K562 (cell line): ENCODE measurements at regions not wholly inside any gene's neighbourhood (a gene's known extent, or its start where the extent isn't known, plus 50 kb on each side); places are given as distances from the start of the nearest gene placed in this dataset.

ENCODE experiments used
- FOXJ3 ChIP-seq: sonication (generic); formaldehyde crosslinking; IDR thresholded peaks from 2 replicates; pipeline ENCODE4 v1.4.0; 2020; ENCODE audit warnings: mild to moderate bottlenecking, missing genetic modification reagents
- RBM39 ChIP-seq: fragments of 200-400 bp; formaldehyde crosslinking; optimal IDR thresholded peaks from 2 replicates; pipeline ENCODE3; 2018; ENCODE audit warnings: low read depth, low read length
- TAF9B ChIP-seq: fragments of 450-650 bp; IDR thresholded peaks from 2 replicates; pipeline ENCODE4 v1.6.1; 2018; ENCODE audit warnings: mild to moderate bottlenecking; ENCODE audit not compliant: partially characterized antibody
- ZBTB1 ChIP-seq: sonication (generic); formaldehyde crosslinking; IDR thresholded peaks from 2 replicates; pipeline ENCODE4 v1.8.1; 2023; ENCODE audit warnings: missing genetic modification reagents, low read depth, mild to moderate bottlenecking, borderline replicate concordance
- ZKSCAN3 ChIP-seq: fragments of 250-450 bp; sonication (Bioruptor Pico); IDR thresholded peaks from 2 replicates; pipeline ENCODE4 v1.4.0; 2020
- ZNF766 ChIP-seq: fragments of 200-800 bp; sonication (Bioruptor generic); conservative IDR thresholded peaks from 2 replicates; pipeline ENCODE4 v1.6.1; 2016; ENCODE audit warnings: missing genetic modification characterization, missing compliant biosample characterization
- ZNF830 ChIP-seq: fragments of 250-450 bp; sonication (Bioruptor Pico); IDR thresholded peaks from 2 replicates; pipeline ENCODE4 v1.5.0; 2021; ENCODE audit warnings: mild to moderate bottlenecking
- TF ChIP-seq, protein P1 (sequence below): fragments of 450-650 bp; IDR thresholded peaks from 2 replicates; pipeline ENCODE4 v1.6.1; 2016; ENCODE audit warnings: mild to moderate bottlenecking, moderate library complexity
- TF ChIP-seq, protein P2 (sequence below): sonication (generic); IDR thresholded peaks from 2 replicates; pipeline ENCODE4 v1.6.1; 2016
- TF ChIP-seq, protein P3 (sequence below): IDR thresholded peaks from 2 replicates; pipeline ENCODE4 v1.6.1; 2012; ENCODE audit warnings: low read depth, low read length, improper control_type of control experiment, borderline replicate concordance
- TF ChIP-seq, protein P4 (sequence below): fragments of 450-650 bp; formaldehyde crosslinking; IDR thresholded peaks from 2 replicates; pipeline ENCODE4 v1.4.0; 2020; ENCODE audit warnings: mild to moderate bottlenecking, mixed read lengths
- TF ChIP-seq, protein P5 (sequence below): sonication (generic); formaldehyde crosslinking; IDR thresholded peaks from 2 replicates; pipeline ENCODE4 v1.8.0; 2023; ENCODE audit warnings: mild to moderate bottlenecking, missing genetic modification reagents

DNA sequence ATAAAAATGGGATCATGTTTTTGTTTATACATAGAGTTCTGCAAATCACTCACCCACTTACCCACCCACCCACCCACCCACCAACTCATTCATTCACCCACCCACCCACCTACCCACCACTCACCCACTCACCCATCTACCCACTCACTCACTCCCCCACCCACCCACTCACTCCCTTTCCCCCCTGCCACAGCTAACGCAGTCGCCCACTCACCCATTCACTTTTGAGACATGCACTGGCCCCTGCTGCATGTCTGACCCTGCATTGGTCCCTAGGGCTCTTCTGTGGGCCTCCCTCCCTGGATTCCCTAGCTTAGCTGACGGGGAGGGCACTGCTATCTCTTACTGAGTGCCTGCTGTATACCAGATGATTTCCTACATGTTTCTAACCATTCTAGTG is 100.4 kb upstream of the CSF3R start (continued):
- TF ChIP-seq, protein P1, sequence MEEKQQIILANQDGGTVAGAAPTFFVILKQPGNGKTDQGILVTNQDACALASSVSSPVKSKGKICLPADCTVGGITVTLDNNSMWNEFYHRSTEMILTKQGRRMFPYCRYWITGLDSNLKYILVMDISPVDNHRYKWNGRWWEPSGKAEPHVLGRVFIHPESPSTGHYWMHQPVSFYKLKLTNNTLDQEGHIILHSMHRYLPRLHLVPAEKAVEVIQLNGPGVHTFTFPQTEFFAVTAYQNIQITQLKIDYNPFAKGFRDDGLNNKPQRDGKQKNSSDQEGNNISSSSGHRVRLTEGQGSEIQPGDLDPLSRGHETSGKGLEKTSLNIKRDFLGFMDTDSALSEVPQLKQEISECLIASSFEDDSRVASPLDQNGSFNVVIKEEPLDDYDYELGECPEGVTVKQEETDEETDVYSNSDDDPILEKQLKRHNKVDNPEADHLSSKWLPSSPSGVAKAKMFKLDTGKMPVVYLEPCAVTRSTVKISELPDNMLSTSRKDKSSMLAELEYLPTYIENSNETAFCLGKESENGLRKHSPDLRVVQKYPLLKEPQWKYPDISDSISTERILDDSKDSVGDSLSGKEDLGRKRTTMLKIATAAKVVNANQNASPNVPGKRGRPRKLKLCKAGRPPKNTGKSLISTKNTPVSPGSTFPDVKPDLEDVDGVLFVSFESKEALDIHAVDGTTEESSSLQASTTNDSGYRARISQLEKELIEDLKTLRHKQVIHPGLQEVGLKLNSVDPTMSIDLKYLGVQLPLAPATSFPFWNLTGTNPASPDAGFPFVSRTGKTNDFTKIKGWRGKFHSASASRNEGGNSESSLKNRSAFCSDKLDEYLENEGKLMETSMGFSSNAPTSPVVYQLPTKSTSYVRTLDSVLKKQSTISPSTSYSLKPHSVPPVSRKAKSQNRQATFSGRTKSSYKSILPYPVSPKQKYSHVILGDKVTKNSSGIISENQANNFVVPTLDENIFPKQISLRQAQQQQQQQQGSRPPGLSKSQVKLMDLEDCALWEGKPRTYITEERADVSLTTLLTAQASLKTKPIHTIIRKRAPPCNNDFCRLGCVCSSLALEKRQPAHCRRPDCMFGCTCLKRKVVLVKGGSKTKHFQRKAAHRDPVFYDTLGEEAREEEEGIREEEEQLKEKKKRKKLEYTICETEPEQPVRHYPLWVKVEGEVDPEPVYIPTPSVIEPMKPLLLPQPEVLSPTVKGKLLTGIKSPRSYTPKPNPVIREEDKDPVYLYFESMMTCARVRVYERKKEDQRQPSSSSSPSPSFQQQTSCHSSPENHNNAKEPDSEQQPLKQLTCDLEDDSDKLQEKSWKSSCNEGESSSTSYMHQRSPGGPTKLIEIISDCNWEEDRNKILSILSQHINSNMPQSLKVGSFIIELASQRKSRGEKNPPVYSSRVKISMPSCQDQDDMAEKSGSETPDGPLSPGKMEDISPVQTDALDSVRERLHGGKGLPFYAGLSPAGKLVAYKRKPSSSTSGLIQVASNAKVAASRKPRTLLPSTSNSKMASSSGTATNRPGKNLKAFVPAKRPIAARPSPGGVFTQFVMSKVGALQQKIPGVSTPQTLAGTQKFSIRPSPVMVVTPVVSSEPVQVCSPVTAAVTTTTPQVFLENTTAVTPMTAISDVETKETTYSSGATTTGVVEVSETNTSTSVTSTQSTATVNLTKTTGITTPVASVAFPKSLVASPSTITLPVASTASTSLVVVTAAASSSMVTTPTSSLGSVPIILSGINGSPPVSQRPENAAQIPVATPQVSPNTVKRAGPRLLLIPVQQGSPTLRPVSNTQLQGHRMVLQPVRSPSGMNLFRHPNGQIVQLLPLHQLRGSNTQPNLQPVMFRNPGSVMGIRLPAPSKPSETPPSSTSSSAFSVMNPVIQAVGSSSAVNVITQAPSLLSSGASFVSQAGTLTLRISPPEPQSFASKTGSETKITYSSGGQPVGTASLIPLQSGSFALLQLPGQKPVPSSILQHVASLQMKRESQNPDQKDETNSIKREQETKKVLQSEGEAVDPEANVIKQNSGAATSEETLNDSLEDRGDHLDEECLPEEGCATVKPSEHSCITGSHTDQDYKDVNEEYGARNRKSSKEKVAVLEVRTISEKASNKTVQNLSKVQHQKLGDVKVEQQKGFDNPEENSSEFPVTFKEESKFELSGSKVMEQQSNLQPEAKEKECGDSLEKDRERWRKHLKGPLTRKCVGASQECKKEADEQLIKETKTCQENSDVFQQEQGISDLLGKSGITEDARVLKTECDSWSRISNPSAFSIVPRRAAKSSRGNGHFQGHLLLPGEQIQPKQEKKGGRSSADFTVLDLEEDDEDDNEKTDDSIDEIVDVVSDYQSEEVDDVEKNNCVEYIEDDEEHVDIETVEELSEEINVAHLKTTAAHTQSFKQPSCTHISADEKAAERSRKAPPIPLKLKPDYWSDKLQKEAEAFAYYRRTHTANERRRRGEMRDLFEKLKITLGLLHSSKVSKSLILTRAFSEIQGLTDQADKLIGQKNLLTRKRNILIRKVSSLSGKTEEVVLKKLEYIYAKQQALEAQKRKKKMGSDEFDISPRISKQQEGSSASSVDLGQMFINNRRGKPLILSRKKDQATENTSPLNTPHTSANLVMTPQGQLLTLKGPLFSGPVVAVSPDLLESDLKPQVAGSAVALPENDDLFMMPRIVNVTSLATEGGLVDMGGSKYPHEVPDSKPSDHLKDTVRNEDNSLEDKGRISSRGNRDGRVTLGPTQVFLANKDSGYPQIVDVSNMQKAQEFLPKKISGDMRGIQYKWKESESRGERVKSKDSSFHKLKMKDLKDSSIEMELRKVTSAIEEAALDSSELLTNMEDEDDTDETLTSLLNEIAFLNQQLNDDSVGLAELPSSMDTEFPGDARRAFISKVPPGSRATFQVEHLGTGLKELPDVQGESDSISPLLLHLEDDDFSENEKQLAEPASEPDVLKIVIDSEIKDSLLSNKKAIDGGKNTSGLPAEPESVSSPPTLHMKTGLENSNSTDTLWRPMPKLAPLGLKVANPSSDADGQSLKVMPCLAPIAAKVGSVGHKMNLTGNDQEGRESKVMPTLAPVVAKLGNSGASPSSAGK, result no peak
- no peak for TF ChIP-seq ZNF830 (CRISPR knock-in tag)
- no peak for TF ChIP-seq TAF9B
- TF ChIP-seq ZNF766 (CRISPR knock-in tag), result no peak
- TF ChIP-seq, protein P2, sequence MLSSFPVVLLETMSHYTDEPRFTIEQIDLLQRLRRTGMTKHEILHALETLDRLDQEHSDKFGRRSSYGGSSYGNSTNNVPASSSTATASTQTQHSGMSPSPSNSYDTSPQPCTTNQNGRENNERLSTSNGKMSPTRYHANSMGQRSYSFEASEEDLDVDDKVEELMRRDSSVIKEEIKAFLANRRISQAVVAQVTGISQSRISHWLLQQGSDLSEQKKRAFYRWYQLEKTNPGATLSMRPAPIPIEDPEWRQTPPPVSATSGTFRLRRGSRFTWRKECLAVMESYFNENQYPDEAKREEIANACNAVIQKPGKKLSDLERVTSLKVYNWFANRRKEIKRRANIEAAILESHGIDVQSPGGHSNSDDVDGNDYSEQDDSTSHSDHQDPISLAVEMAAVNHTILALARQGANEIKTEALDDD, result no peak
- TF ChIP-seq RBM39, result no peak
- TF ChIP-seq, protein P3, sequence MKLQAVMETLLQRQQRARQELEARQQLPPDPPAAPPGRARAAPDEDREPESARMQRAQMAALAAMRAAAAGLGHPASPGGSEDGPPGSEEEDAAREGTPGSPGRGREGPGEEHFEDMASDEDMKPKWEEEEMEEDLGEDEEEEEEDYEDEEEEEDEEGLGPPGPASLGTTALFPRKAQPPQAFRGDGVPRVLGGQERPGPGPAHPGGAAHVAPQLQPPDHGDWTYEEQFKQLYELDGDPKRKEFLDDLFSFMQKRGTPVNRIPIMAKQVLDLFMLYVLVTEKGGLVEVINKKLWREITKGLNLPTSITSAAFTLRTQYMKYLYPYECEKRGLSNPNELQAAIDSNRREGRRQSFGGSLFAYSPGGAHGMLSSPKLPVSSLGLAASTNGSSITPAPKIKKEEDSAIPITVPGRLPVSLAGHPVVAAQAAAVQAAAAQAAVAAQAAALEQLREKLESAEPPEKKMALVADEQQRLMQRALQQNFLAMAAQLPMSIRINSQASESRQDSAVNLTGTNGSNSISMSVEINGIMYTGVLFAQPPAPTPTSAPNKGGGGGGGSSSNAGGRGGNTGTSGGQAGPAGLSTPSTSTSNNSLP, result no peak
- TF ChIP-seq, protein P4, sequence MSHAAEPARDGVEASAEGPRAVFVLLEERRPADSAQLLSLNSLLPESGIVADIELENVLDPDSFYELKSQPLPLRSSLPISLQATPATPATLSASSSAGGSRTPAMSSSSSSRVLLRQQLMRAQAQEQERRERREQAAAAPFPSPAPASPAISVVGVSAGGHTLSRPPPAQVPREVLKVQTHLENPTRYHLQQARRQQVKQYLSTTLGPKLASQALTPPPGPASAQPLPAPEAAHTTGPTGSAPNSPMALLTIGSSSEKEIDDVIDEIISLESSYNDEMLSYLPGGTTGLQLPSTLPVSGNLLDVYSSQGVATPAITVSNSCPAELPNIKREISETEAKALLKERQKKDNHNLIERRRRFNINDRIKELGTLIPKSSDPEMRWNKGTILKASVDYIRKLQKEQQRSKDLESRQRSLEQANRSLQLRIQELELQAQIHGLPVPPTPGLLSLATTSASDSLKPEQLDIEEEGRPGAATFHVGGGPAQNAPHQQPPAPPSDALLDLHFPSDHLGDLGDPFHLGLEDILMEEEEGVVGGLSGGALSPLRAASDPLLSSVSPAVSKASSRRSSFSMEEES (CRISPR knock-in tag), result no peak
- TF ChIP-seq, protein P5, sequence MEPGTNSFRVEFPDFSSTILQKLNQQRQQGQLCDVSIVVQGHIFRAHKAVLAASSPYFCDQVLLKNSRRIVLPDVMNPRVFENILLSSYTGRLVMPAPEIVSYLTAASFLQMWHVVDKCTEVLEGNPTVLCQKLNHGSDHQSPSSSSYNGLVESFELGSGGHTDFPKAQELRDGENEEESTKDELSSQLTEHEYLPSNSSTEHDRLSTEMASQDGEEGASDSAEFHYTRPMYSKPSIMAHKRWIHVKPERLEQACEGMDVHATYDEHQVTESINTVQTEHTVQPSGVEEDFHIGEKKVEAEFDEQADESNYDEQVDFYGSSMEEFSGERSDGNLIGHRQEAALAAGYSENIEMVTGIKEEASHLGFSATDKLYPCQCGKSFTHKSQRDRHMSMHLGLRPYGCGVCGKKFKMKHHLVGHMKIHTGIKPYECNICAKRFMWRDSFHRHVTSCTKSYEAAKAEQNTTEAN (CRISPR knock-in tag), result no peak
- no peak for TF ChIP-seq ZBTB1
- no peak for TF ChIP-seq FOXJ3 (CRISPR knock-in tag)
- TF ChIP-seq ZKSCAN3 (CRISPR knock-in tag), result no peak
